ENCODE measurements at regions not wholly inside any gene's neighbourhood (a gene's known extent, or its start where the extent isn't known, plus 50 kb on each side); places are given as distances from the start of the nearest gene placed in this dataset.

GRCh38 chr2:100192300-100192699 is 49.9 kb upstream of the AFF3 start:
- DNase-seq, result no peak

All from NCI-H2081 (cell line).